ENCODE measurements at regions not wholly inside any gene's neighbourhood (a gene's known extent, or its start where the extent isn't known, plus 50 kb on each side); places are given as distances from the start of the nearest gene placed in this dataset.

DNA sequence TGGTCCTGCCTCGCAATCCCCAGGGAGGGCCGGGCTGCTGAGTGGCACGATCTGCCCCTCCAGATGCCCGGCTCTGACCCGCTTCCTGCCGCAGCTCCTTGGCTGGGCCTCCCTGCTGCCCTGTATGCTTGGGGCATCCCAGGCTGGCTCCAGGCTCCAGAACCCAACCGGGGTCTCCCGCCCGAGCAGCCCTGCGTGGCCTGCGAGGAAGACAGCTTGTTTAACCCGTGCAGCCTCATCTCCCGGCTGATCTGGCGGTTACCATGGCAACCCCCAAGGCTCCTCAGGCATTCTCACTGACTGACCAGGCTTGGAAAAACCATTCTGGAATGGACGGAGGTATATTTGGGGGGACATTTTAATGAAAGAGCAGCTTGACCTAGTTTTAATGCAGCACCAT lies 232.4 kb upstream of the MYO3A start:
- Histone ChIP-seq H3K27me3 (ENCODE audit: control insufficient read depth, insufficient read depth, low read length) (no peaks in the 10 kb centered on the region), H3K9ac (ENCODE audit: low read length in 3 of 3) (no peak overlapping the region), H3K4me3 (ENCODE audit: low read length in 3 of 3) (no peak overlapping the region), H3K9me3 (ENCODE audit: control insufficient read depth in 2 of 3, insufficient read depth in 1 of 3, low read length in 3 of 3) (no peaks in the 10 kb centered on the region), H3K27ac (ENCODE audit: low read depth in 2 of 2, low read length in 2 of 2) (no peak overlapping the region), H3K36me3 (ENCODE audit: control insufficient read depth in 2 of 3, insufficient read depth in 3 of 3, low read length in 3 of 3) (no peaks in the 10 kb centered on the region), H3K4me1 (ENCODE audit: control insufficient read depth in 2 of 3, insufficient read depth in 2 of 3, low read depth in 1 of 3, low read length in 3 of 3) (no peaks in the 10 kb centered on the region)
- DNase-seq = peak in 4 of 5 donors; percentile 41 to 62 (median 50)
- TF ChIP-seq, protein P1, sequence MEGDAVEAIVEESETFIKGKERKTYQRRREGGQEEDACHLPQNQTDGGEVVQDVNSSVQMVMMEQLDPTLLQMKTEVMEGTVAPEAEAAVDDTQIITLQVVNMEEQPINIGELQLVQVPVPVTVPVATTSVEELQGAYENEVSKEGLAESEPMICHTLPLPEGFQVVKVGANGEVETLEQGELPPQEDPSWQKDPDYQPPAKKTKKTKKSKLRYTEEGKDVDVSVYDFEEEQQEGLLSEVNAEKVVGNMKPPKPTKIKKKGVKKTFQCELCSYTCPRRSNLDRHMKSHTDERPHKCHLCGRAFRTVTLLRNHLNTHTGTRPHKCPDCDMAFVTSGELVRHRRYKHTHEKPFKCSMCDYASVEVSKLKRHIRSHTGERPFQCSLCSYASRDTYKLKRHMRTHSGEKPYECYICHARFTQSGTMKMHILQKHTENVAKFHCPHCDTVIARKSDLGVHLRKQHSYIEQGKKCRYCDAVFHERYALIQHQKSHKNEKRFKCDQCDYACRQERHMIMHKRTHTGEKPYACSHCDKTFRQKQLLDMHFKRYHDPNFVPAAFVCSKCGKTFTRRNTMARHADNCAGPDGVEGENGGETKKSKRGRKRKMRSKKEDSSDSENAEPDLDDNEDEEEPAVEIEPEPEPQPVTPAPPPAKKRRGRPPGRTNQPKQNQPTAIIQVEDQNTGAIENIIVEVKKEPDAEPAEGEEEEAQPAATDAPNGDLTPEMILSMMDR (IDR thresholded peaks at IDR 0.05; ENCODE audit: borderline replicate concordance, extremely low read depth, insufficient read depth) = no peak
- intact Hi-C loops (cut with DNase I) = no loop called here
- no peak for FAIRE-seq

DNA sequence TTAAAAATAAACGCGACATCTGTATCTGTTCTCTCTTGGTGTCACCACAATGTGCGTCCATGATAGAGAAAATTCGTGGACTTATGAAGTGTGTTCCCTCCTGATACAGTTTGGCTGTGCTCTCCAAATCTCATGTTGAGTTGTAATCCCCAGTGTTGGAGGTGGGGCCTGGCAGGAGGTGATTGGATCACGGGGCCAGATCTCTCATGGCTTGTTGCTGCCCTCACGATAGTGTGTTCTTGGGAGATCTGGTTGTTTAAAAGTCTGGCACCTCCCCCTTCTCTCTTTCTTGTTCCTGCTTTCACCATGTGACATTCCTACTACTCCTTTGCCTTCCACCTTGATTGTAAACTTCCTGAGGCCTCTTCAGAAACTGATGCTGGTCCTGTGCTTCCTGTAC lies 229.4 kb upstream of the MYO3A start:
- Histone ChIP-seq H3K4me1 (ENCODE audit: control insufficient read depth in 2 of 3, insufficient read depth in 2 of 3, low read depth in 1 of 3, low read length in 3 of 3) (no peaks in the 10 kb centered on the region), H3K27me3 (ENCODE audit: control insufficient read depth, insufficient read depth, low read length) (no peaks in the 10 kb centered on the region), H3K4me3 (ENCODE audit: low read length in 3 of 3) (no peak overlapping the region), H3K9me3 (ENCODE audit: control insufficient read depth in 2 of 3, insufficient read depth in 1 of 3, low read length in 3 of 3) (no peaks in the 10 kb centered on the region), H3K36me3 (ENCODE audit: control insufficient read depth in 2 of 3, insufficient read depth in 3 of 3, low read length in 3 of 3) (no peaks in the 10 kb centered on the region), H3K27ac (ENCODE audit: low read depth in 2 of 2, low read length in 2 of 2) (no peak overlapping the region), H3K9ac (ENCODE audit: low read length in 3 of 3) (no peak overlapping the region)
- FAIRE-seq (no peak), DNase-seq (no peak)
- TF ChIP-seq, protein P1 (IDR thresholded peaks at IDR 0.05; ENCODE audit: borderline replicate concordance, extremely low read depth, insufficient read depth) = no peak
- intact Hi-C loops (cut with DNase I) = no loop called here

DNA sequence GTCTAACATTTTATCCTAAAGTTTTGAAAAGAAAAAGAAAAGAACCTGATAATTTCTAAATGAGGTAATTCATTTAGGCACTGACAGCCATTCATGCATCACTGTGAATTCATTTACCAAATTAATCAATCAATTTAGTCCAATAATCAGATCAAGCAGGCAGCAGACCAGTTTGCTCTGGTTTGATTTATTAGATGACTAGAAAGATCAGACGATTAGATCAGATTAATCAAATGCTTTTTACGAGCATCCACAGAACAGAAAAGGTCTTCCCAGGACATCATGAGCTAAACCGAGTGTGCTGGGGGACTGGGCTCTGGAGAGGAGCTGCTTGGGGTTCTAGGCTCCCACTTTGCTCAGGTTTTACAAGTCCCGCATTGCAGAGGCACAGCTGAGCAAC lies 226.5 kb upstream of the MYO3A start:
- DNase-seq (no peak), FAIRE-seq (no peak)
- Histone ChIP-seq H3K9me3 (ENCODE audit: control insufficient read depth in 2 of 3, insufficient read depth in 1 of 3, low read length in 3 of 3) (no peaks in the 10 kb centered on the region), H3K4me3 (ENCODE audit: low read length in 3 of 3) (no peak overlapping the region), H3K36me3 (ENCODE audit: control insufficient read depth in 2 of 3, insufficient read depth in 3 of 3, low read length in 3 of 3) (no peaks in the 10 kb centered on the region), H3K27me3 (ENCODE audit: control insufficient read depth, insufficient read depth, low read length) (no peaks in the 10 kb centered on the region), H3K27ac (ENCODE audit: low read depth in 2 of 2, low read length in 2 of 2) (no peak overlapping the region), H3K4me1 (ENCODE audit: control insufficient read depth in 2 of 3, insufficient read depth in 2 of 3, low read depth in 1 of 3, low read length in 3 of 3) (no peaks in the 10 kb centered on the region), H3K9ac (ENCODE audit: low read length in 3 of 3) (no peak overlapping the region)
- intact Hi-C loops (cut with DNase I) = no loop called here
- TF ChIP-seq, protein P1 (IDR thresholded peaks at IDR 0.05; ENCODE audit: borderline replicate concordance, extremely low read depth, insufficient read depth) = no peak

DNA sequence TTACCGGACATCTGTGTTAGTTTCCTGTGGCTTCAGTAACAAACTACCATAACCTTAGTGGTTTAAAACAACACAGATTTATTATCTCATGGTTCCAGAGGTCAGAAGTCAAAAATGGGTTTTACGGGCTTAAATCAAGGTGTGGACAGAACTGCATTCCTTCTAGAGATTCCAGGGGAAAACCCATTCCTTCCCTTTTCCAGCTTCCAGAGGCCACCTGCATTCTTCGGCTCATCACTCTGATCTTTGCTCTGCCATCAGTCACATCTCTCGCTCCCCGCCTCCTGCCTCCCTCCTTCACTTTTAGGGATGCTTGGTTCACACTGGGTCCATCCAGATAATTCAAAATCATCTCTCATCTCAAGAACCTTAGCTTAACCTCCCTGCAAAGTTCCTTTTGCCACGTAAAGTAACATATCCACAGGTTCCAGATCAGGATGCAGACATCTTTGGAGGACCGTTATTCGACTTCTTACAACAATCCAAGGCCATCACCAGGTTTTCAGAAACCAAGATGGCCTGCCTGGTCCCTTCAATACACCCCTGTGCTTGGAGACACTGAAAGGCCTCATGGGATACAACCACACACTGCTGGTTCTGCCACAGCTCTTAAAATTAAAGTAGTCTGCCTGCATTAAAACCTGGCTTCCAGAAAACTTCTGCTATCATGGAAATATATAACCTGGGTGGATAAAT lies 225.9 kb upstream of the MYO3A start:
- no peak for FAIRE-seq
- H3K4me1 ChIP-seq (ENCODE audit: control insufficient read depth in 2 of 3, insufficient read depth in 2 of 3, low read depth in 1 of 3, low read length in 3 of 3) = no peaks in the 10 kb centered on the region
- intact Hi-C loops (cut with DNase I) = no loop called here
- H3K27ac ChIP-seq (ENCODE audit: low read depth in 2 of 2, low read length in 2 of 2) = no peak overlapping the region
- no peak for DNase-seq
- no peak overlapping the region for H3K4me3 ChIP-seq (ENCODE audit: low read length in 3 of 3)
- H3K9me3 ChIP-seq (ENCODE audit: control insufficient read depth in 2 of 3, insufficient read depth in 1 of 3, low read length in 3 of 3) = no peaks in the 10 kb centered on the region
- H3K27me3 ChIP-seq (ENCODE audit: control insufficient read depth, insufficient read depth, low read length) = no peaks in the 10 kb centered on the region
- no peaks in the 10 kb centered on the region for H3K36me3 ChIP-seq (ENCODE audit: control insufficient read depth in 2 of 3, insufficient read depth in 3 of 3, low read length in 3 of 3)
- no peak overlapping the region for H3K9ac ChIP-seq (ENCODE audit: low read length in 3 of 3)
- TF ChIP-seq, protein P1 (IDR thresholded peaks at IDR 0.05; ENCODE audit: borderline replicate concordance, extremely low read depth, insufficient read depth) = no peak

Data from kidney (tissue), 13 donors.